Stimulated activated CD4-positive, alpha-beta T cell treated with anti-CD3 and anti-CD28 coated beads, Interleukin-12 subunit alpha, Interleukin-12 subunit beta, amount 100 ng/mL, for 24 hours (primary cell): ENCODE measurements at regions not wholly inside any gene's neighbourhood (a gene's known extent, or its start where the extent isn't known, plus 50 kb on each side); places are given as distances from the start of the nearest gene placed in this dataset.

ENCODE experiments used
- DNase-seq, 2 experiments: peaks; one replicate each; pipeline ENCODE4 v3.0.0-alpha.2; 2020; ENCODE audit warnings: low read depth in 2 of 2

DNA sequence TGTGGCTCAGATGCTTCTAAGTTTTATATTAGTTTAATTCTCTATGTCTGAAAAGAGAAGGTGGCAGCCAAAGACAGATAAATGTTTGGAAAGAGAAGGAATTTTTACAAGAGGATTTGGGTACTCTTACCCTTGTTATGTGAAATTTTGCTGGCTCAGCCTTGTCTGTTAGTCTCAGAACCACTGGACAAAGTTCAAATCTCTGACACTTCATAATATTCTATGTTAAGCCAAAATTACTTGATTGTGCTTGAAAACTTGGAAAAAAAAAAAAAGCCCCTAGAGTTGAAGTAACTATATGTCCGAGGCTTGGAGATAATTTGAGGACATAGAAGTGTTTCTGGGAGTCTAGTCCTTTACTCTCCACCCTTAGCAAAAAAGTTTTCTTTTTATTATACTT is 1079.3 kb upstream of the LRRTM3 start:
- DNase-seq: no peak

DNA sequence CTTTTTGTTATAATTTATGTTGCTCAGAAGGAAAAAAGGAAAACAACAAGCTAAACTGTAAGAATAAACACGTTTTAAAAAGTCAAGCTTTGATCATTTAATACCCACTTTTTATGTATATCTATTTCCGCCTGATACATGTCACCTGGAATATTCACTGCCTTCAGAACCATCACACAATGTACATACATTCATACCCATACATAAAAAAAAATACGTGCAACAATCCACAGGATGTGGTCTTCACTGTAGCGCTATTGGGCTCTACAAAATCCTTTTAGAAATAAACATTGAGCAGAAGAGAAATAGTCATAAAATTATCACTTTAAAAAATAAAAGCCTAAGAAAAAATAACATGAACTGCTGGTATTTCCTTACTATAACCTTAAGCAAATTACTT is 1078.9 kb upstream of the LRRTM3 start:
- DNase-seq: no peak

DNA sequence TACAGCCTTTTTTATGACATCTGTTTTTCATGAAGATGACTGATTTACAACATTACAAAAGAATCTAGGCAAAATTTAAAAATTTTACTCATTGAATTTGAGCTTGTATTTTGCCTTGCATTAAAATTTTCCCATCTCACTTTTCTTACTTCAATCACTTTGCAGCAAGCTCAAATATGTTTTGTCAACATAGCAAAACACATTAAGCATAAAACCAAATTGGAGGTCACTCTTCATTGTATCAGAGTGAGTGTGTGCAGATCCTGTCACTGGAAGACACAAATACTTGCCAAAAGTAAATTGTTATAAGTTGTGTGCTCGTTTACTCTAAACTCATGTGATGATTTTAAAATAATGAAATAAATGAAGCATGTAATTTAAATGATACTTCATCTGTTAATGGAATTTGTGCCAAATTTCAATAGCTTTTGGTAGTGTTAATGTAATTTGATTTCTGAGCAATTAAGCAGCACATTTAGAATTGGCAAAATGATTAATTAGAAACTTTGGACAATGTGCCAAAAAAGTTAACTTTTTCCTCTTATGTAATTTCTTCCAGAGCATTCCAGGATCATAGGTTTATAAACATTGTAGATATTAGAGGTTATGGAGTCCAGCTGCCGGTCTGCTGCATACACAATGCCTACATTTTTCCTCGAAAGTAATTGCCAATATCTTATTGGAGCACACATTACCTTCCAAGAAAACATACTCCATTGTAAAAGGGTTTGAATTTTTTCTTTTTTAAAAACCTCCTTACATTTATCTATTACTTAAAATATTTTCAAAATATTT is 1078.2 kb upstream of the LRRTM3 start:
- no peak for DNase-seq

- DNase-seq: no peak
Measured at GRCh38 chr10:65858841-65859240, 1067.0 kb upstream of the LRRTM3 start.

- no peak for DNase-seq
Measured at GRCh38 chr10:65861249-65861648, 1064.6 kb upstream of the LRRTM3 start.
